ENCODE measurements at regions not wholly inside any gene's neighbourhood (a gene's known extent, or its start where the extent isn't known, plus 50 kb on each side); places are given as distances from the start of the nearest gene placed in this dataset.

- in situ Hi-C loops (cut with HindIII; ENCODE audit: low pct_ligation_motif_present, low pct_unique_long_range_greater_than_20kb, low sequenced_read_pairs): no loop called here
Observed at GRCh38 chr2:240207661-240208060, 67.2 kb upstream of the OTOS start.

GRCh38 chr2:240208096-240208495, 67.6 kb upstream of the OTOS start:
- in situ Hi-C loops (cut with HindIII; ENCODE audit: low pct_ligation_motif_present, low pct_unique_long_range_greater_than_20kb, low sequenced_read_pairs): no loop called here

More at GRCh38 chr2:240207661-240208060, 67.2 kb upstream of the OTOS start:
- DNase-seq: no peak

GRCh38 chr2:240208631-240209211, 68.3 kb upstream of the OTOS start:
- DNase-seq: no peak
- in situ Hi-C loops (cut with HindIII; ENCODE audit: low pct_ligation_motif_present, low pct_unique_long_range_greater_than_20kb, low sequenced_read_pairs): no loop called here

More at GRCh38 chr2:240208096-240208495, 67.6 kb upstream of the OTOS start:
- DNase-seq: no peak

- in situ Hi-C loops (cut with HindIII; ENCODE audit: low pct_ligation_motif_present, low pct_unique_long_range_greater_than_20kb, low sequenced_read_pairs): no loop called here
- no peak for DNase-seq
Observed at GRCh38 chr2:240209493-240209892, 69.0 kb upstream of the OTOS start.

- no peak for DNase-seq
Observed at GRCh38 chr2:240210198-240210965, 69.9 kb upstream of the OTOS start.

GRCh38 chr2:240211096-240211495, 70.6 kb upstream of the OTOS start:
- in situ Hi-C loops (cut with HindIII; ENCODE audit: low pct_ligation_motif_present, low pct_unique_long_range_greater_than_20kb, low sequenced_read_pairs): no loop called here
- DNase-seq: no peak

More at GRCh38 chr2:240210198-240210965, 69.9 kb upstream of the OTOS start:
- in situ Hi-C loops (cut with HindIII; ENCODE audit: low pct_ligation_motif_present, low pct_unique_long_range_greater_than_20kb, low sequenced_read_pairs): no loop called here

GRCh38 chr2:240211598-240212424, 71.4 kb upstream of the OTOS start:
- in situ Hi-C loops (cut with HindIII; ENCODE audit: low pct_ligation_motif_present, low pct_unique_long_range_greater_than_20kb, low sequenced_read_pairs): no loop called here
- no peak for DNase-seq

GRCh38 chr2:240212425-240213225, 72.2 kb upstream of the OTOS start:
- DNase-seq: no peak
- in situ Hi-C loops (cut with HindIII; ENCODE audit: low pct_ligation_motif_present, low pct_unique_long_range_greater_than_20kb, low sequenced_read_pairs): no loop called here

GRCh38 chr2:240213226-240213475, 72.7 kb upstream of the OTOS start:
- in situ Hi-C loops (cut with HindIII; ENCODE audit: low pct_ligation_motif_present, low pct_unique_long_range_greater_than_20kb, low sequenced_read_pairs): no loop called here
- no peak for DNase-seq

GRCh38 chr2:240213476-240214421, 73.3 kb upstream of the OTOS start:
- no peak for DNase-seq
- in situ Hi-C loops (cut with HindIII; ENCODE audit: low pct_ligation_motif_present, low pct_unique_long_range_greater_than_20kb, low sequenced_read_pairs): no loop called here

- in situ Hi-C loops (cut with HindIII; ENCODE audit: low pct_ligation_motif_present, low pct_unique_long_range_greater_than_20kb, low sequenced_read_pairs): no loop called here
- no peak for DNase-seq
Observed at GRCh38 chr2:240214790-240215675, 74.6 kb upstream of the OTOS start.

- in situ Hi-C loops (cut with HindIII; ENCODE audit: low pct_ligation_motif_present, low pct_unique_long_range_greater_than_20kb, low sequenced_read_pairs): no loop called here
- no peak for DNase-seq
Observed at GRCh38 chr2:240215676-240216051, 75.2 kb upstream of the OTOS start.

- in situ Hi-C loops (cut with HindIII; ENCODE audit: low pct_ligation_motif_present, low pct_unique_long_range_greater_than_20kb, low sequenced_read_pairs): no loop called here
- DNase-seq: no peak
Observed at GRCh38 chr2:240216167-240216566, 75.7 kb upstream of the OTOS start.

GRCh38 chr2:240217431-240218301, 77.2 kb upstream of the OTOS start:
- in situ Hi-C loops (cut with HindIII; ENCODE audit: low pct_ligation_motif_present, low pct_unique_long_range_greater_than_20kb, low sequenced_read_pairs): no loop called here
- no peak for DNase-seq

GRCh38 chr2:240219208-240219890, 78.9 kb upstream of the OTOS start:
- in situ Hi-C loops (cut with HindIII; ENCODE audit: low pct_ligation_motif_present, low pct_unique_long_range_greater_than_20kb, low sequenced_read_pairs): no loop called here
- no peak for DNase-seq

GRCh38 chr2:240220371-240220770, 79.9 kb upstream of the OTOS start:
- in situ Hi-C loops (cut with HindIII; ENCODE audit: low pct_ligation_motif_present, low pct_unique_long_range_greater_than_20kb, low sequenced_read_pairs): no loop called here
- DNase-seq: no peak
